Fibroblast of skin of left quadriceps (primary cell): ENCODE measurements at regions not wholly inside any gene's neighbourhood (a gene's known extent, or its start where the extent isn't known, plus 50 kb on each side); places are given as distances from the start of the nearest gene placed in this dataset.
"Not testable (repeated sequence)": the region's sequence is repeated elsewhere in the genome, so short reads cannot be mapped to it uniquely, and the experiment has no call there.

ENCODE experiments used
- DNase-seq, 2 experiments: peaks; one replicate each; pipeline ENCODE4 v3.0.0-alpha.2; 2013; ENCODE audit warnings: low read depth in 2 of 2

- no peak for DNase-seq
Observed at GRCh38 chr17:83202002-83203000, 122.9 kb downstream of the METRNL start.

GRCh38 chr17:83203073-83203471 is 123.7 kb downstream of the METRNL start:
- DNase-seq: peak; percentile 56 to 60

DNA sequence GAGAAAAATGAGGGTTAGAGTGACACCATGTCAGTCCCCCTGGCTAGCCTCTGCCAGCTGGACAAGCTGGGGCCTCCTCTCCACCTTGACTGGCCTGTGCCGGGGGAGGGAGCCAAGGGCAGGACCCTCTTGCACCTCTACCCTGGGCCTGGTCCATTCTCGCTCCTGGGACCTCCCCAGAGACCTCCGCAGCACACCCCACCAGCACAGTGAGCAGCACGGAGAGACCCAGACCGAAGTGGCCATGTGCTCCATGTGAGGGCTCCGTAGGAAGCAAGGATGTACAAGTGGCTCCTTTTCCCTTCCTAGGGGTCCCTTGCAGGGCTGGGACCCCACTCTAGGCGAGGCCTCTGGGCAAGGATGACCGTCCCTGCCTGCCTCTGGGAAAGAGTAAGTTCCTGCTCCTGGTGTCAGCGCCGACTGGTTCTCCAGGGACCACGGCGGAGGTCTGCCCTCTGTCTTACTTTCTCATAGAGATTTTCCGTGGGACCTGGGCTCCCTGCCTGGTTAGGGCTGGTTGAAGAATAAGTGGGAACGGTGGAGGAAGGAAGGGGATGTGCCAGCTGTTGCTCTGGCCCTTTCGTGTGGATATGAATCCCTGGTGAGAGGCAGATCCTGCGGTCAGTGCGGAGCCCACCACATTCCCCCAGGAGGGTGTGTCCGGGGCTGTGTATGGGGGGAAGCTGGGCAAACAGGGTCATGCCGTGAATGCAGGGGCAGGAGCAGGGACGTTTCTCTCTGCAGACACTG is 124.2 kb downstream of the METRNL start:
- no peak for DNase-seq

DNA sequence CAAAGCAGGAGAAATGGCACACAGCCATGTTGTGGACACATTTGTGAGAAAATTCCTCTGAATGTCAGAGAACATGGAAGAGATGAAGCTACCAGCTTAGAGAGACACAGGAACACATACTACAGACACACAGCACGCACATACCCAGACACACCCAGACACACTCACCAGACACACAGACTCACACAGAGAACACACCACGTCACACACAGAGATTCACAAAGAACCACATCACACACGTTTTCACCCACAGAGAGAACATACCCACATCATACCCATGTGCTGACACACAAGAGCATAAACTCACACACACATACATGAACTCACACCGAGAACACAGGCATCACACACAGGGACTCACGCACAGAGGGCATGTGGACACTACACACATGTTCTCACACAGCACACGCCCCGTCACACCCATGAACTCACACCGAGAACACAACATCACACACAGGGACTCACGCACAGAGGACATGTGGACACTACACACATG is 124.9 kb downstream of the METRNL start:
- no peak for DNase-seq

DNA sequence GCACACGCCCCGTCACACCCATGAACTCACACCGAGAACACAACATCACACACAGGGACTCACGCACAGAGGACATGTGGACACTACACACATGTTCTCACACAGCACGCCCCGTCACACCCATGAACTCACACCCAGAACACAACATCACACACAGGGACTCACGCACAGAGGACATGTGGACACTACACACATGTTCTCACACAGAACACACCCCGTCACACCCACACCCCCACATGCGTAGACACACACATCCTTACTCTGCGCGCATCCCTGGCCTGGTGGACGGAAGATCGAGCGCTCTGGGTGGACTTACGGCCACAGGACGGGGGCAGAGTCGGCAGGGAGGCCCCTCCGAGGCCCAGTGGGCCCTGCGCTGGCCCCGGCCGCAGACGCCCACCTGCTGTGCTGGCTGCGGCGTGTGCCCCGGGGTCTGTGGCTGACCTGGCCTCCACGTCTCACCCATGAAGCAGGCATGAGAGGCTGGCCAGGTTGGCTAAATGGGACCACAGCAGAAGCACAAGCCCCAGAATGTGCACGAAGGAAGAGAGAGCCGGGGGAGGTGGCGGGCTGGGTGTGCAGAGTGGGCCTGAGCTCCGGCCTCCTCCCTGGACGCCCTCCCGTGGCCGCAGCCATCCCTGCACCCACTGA is 125.5 kb downstream of the METRNL start:
- not testable (repeated sequence) for DNase-seq

DNA sequence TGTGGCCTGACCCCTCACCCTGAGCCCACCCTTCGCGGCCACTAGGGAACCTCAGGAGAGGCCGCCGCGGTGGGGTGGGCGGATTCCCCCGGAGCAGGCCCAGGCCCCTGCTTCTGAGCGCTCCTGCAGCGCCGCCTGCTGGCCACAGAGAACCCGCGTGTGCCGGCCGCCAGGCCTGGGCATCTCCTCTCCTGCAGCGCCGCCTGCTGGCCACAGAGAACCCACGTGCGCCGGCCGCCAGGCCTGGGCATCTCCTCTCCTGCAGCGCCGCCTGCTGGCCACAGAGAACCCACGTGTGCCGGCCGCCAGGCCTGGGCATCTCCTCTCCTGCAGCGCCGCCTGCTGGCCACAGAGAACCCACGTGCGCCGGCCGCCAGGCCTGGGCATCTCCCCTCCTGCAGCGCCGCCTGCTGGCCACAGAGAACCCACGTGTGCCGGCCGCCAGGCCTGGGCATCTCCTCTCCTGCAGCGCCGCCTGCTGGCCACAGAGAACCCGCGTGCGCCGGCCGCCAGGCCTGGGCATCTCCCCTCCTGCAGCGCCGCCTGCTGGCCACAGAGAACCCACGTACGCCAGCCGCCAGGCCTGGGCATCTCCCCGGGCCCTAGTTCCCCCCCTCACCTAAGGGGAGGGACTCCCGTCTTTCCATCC is 126.1 kb downstream of the METRNL start:
- DNase-seq: not testable (repeated sequence)

- not testable (repeated sequence) for DNase-seq
Observed at GRCh38 chr17:83206036-83206394, 126.6 kb downstream of the METRNL start.

DNA sequence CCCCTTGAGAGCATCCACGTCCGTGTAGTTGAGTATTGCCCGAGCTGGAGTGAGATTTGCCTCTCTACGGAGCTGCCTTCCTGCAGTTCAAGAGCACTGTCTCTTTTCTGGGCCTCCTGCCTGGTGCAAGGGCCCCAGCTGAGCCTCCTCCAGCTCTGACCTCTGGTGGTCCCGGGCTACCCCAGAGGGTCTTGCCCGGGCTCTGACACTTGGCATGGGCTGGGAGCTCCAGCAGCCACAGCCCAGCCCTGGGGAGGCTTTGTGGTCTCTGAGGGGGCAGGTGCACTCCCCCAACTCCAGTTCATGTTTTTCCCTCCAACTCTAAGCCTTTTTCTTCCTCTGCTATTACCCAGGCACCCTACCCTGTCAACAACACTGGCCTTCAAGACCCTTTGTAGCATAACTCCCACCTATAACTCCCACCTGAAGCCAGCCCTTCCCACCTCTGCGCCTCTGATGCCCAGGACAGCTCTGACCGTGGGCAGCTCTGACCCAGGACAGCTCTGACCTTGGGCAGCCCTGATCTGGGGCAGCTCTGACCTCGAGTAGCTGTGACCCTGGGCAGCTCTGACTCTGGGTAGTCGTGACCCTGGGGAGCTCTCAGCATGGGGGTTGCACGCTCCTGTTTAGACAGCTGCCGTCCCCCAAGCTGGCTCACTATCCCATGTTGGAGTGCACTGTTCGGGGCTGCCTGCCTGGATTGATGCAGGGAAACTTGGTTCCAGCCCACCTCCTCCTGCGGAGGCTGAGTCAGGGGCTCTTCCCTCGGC is 127.6 kb downstream of the METRNL start:
- DNase-seq: not testable (repeated sequence)

DNA sequence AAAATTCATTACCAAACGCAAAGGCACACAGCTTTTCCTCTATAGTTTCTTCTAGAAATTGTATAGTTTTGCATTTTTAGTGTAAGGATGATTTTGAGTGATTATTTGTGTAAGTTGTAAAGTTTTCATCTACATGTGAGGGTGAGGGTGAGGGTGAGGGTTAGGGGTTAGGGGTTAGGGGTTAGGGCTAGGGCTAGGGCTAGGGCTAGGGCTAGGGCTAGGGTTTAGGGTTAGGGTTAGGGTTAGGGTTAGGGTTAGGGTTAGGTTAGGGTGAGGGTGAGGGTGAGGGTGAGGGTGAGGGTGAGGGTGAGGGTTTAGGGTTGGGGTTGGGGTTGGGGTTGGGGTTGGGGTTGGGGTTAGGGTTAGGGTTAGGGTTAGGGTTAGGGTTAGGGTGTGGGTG is 167.6 kb downstream of the METRNL start:
- DNase-seq: not testable (repeated sequence)
